ENCODE measurements at regions not wholly inside any gene's neighbourhood (a gene's known extent, or its start where the extent isn't known, plus 50 kb on each side); places are given as distances from the start of the nearest gene placed in this dataset.

GRCh38 chr10:22816298-22816653 lies 101.9 kb upstream of the PIP4K2A start:
- Mint-ChIP-seq H3K4me1 (ENCODE audit: low read depth, unreplicated experiment) (peaks cover 15% of the 10 kb centered on the region), H3K4me3 (ENCODE audit: unreplicated experiment) (no peak overlapping the region), H3K9me3 (ENCODE audit: unreplicated experiment) (no peaks in the 10 kb centered on the region), H3K27ac (ENCODE audit: unreplicated experiment) (peak overlapping the region; percentile 100), H3K36me3 (ENCODE audit: low read depth, unreplicated experiment) (peaks cover 3% of the 10 kb centered on the region), H3K27me3 (ENCODE audit: low read depth, unreplicated experiment) (no peaks in the 10 kb centered on the region)
- peak overlapping the region; percentile 94 for H3K27ac ChIP-seq (ENCODE audit: low read depth, low read length)
- H3K4me2 ChIP-seq (ENCODE audit: low read length), result peak overlapping the region; percentile 62
- H4K20me1 ChIP-seq (ENCODE audit: insufficient read depth, low read length), result no peaks in the 10 kb centered on the region
- no peak for TF ChIP-seq EZH2 (IDR thresholded peaks at IDR 0.05; ENCODE audit: insufficient read depth, low read length)
- TF ChIP-seq, protein P1, sequence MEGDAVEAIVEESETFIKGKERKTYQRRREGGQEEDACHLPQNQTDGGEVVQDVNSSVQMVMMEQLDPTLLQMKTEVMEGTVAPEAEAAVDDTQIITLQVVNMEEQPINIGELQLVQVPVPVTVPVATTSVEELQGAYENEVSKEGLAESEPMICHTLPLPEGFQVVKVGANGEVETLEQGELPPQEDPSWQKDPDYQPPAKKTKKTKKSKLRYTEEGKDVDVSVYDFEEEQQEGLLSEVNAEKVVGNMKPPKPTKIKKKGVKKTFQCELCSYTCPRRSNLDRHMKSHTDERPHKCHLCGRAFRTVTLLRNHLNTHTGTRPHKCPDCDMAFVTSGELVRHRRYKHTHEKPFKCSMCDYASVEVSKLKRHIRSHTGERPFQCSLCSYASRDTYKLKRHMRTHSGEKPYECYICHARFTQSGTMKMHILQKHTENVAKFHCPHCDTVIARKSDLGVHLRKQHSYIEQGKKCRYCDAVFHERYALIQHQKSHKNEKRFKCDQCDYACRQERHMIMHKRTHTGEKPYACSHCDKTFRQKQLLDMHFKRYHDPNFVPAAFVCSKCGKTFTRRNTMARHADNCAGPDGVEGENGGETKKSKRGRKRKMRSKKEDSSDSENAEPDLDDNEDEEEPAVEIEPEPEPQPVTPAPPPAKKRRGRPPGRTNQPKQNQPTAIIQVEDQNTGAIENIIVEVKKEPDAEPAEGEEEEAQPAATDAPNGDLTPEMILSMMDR (IDR thresholded peaks at IDR 0.05; ENCODE audit: insufficient read depth, low read depth, low read length), result no peak
- DNase-seq (ENCODE audit: low read depth) (peak; percentile 93), FAIRE-seq (peak; percentile 72)
- no peaks in the 10 kb centered on the region for H3K36me3 ChIP-seq (ENCODE audit: insufficient read depth, low read length)
- peaks cover 19% of the 10 kb centered on the region for H3K4me1 ChIP-seq (ENCODE audit: insufficient read depth, low read length)
- H3K9me3 ChIP-seq (ENCODE audit: insufficient read depth, low read depth, low read length), result no peaks in the 10 kb centered on the region
- H3K27me3 ChIP-seq (ENCODE audit: insufficient read depth, low read length), result no peaks in the 10 kb centered on the region
- no peaks in the 10 kb centered on the region for H3K79me2 ChIP-seq (ENCODE audit: insufficient read depth, low read length)
- H3K4me3 ChIP-seq (ENCODE audit: insufficient read depth, low read depth, low read length), result no peak overlapping the region
- peak overlapping the region; percentile 67 for H3K9ac ChIP-seq (ENCODE audit: low read length)
- peak overlapping the region; percentile 20 for H2AFZ ChIP-seq (ENCODE audit: low read depth, low read length)

DNA sequence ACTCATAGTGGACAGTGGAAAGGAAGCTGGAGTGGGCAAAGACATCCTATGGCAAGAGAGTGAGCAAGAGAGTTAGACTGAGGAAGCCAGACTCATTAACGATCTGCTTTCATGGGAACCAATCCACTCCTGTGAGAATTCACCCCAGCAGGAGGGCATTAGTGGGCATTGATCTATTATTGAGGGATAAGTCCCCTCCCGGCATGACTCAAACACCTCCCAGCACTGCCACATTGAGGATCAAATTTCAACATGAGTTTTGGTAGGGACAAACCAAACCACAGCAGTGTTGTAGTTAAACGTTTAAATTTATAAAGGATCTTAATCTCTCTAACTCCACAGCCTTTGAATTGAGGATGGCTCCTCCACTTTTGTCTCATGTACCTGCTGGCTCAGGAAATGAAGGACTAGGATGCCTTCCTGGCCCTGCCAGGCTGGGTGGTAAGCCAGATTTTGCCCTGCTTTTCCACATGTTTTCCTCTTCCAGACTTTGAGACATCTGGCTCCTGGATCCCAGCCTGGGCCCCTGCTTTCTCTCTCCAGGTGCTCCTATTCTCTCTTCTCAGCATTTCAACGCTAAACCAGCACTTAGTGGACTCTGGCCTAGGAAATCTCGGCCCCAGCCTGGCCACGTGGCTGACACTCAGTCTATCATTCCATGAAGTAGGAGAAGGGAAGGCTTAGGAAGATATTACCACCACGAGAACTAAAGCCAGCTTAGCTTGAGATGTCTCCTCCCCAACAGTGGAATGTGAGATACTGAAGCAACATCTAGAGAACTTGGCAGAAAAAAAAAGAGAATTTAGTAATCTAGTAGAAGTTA lies 96.5 kb upstream of the PIP4K2A start:
- no peak overlapping the region for H2AFZ ChIP-seq (ENCODE audit: low read depth, low read length)
- no peak for FAIRE-seq

More for the DNA sequence above, 96.5 kb upstream of the PIP4K2A start:
- Histone ChIP-seq H3K4me1 (ENCODE audit: insufficient read depth, low read length) (peaks cover 4% of the 10 kb centered on the region), H4K20me1 (ENCODE audit: insufficient read depth, low read length) (no peaks in the 10 kb centered on the region), H3K27ac (ENCODE audit: low read depth, low read length) (no peak overlapping the region), H3K79me2 (ENCODE audit: insufficient read depth, low read length) (no peaks in the 10 kb centered on the region), H3K9me3 (ENCODE audit: insufficient read depth, low read depth, low read length) (no peaks in the 10 kb centered on the region), H3K27me3 (ENCODE audit: insufficient read depth, low read length) (no peaks in the 10 kb centered on the region), H3K4me2 (ENCODE audit: low read length) (no peak overlapping the region), H3K9ac (ENCODE audit: low read length) (no peak overlapping the region), H3K4me3 (ENCODE audit: insufficient read depth, low read depth, low read length) (no peak overlapping the region), H3K36me3 (ENCODE audit: insufficient read depth, low read length) (no peaks in the 10 kb centered on the region)
- Mint-ChIP-seq H3K27ac (ENCODE audit: unreplicated experiment) (no peak overlapping the region), H3K36me3 (ENCODE audit: low read depth, unreplicated experiment) (peaks cover 3% of the 10 kb centered on the region), H3K27me3 (ENCODE audit: low read depth, unreplicated experiment) (no peaks in the 10 kb centered on the region), H3K4me1 (ENCODE audit: low read depth, unreplicated experiment) (peaks cover 13% of the 10 kb centered on the region), H3K9me3 (ENCODE audit: unreplicated experiment) (peaks cover 4% of the 10 kb centered on the region), H3K4me3 (ENCODE audit: unreplicated experiment) (no peak overlapping the region)
- DNase-seq (ENCODE audit: low read depth), result no peak
- TF ChIP-seq, protein P1 (IDR thresholded peaks at IDR 0.05; ENCODE audit: insufficient read depth, low read depth, low read length), result no peak
- TF ChIP-seq EZH2 (IDR thresholded peaks at IDR 0.05; ENCODE audit: insufficient read depth, low read length), result no peak
